T-helper 2 cell treated with Interferon-gamma antibody and Interleukin-4, amounts not matched to agents 100 ng/mL and 5 ng/mL, for 36 hours (primary cell): ENCODE measurements at regions not wholly inside any gene's neighbourhood (a gene's known extent, or its start where the extent isn't known, plus 50 kb on each side); places are given as distances from the start of the nearest gene placed in this dataset.

Experiments used
- intact Hi-C: fragments of 100-400 bp; cut with micrococcal nuclease; formaldehyde crosslinking; loops from one replicate; pipeline ENCODE4 v1.15.1; 2023

GRCh38 chr1:9419369-9420041, 119.8 kb upstream of the SLC25A33 start:
- intact Hi-C loops: no loop called here

GRCh38 chr1:9420835-9421532, 118.3 kb upstream of the SLC25A33 start:
- intact Hi-C loops: loop anchor here (1.0 kb wide), 1 partner anchor 8 kb away; no protein-coding TSS in a partner anchor

GRCh38 chr1:9421533-9421873, 117.8 kb upstream of the SLC25A33 start:
- intact Hi-C loops: loop anchor here (1.0 kb wide), 1 partner anchor 8 kb away; no protein-coding TSS in a partner anchor

- intact Hi-C loops: no loop called here
Measured at GRCh38 chr1:9422321-9422720, 116.9 kb upstream of the SLC25A33 start.

- intact Hi-C loops: no loop called here
Measured at GRCh38 chr1:9422911-9423505, 116.3 kb upstream of the SLC25A33 start.

- intact Hi-C loops: no loop called here
Measured at GRCh38 chr1:9424261-9424660, 115.0 kb upstream of the SLC25A33 start.

GRCh38 chr1:9425859-9426258, 113.4 kb upstream of the SLC25A33 start:
- intact Hi-C loops: loop anchor here (1.0 to 5.0 kb wide), 4 partner anchors 13 to 1046 kb away; partner anchors contain the start of genes DFFA, PEX14 and SPSB1

GRCh38 chr1:9426291-9426711, 113.0 kb upstream of the SLC25A33 start:
- intact Hi-C loops: loop anchor here (1.0 to 5.0 kb wide), 4 partner anchors 13 to 1046 kb away; partner anchors contain the start of genes DFFA, PEX14 and SPSB1

- intact Hi-C loops: loop anchor here (2.0 to 5.0 kb wide), 3 partner anchors 135 to 1045 kb away; partner anchors contain the start of genes DFFA, PEX14 and SPSB1
Measured at GRCh38 chr1:9427388-9427787, 111.9 kb upstream of the SLC25A33 start.

- intact Hi-C loops: loop anchor here (5.0 kb wide), 2 partner anchors 191 to 1044 kb away; partner anchors contain the start of genes DFFA and PEX14
Measured at GRCh38 chr1:9428601-9429341, 110.5 kb upstream of the SLC25A33 start.

- intact Hi-C loops: loop anchor here (5.0 kb wide), 2 partner anchors 192 to 1043 kb away; partner anchors contain the start of genes DFFA and PEX14
Measured at GRCh38 chr1:9429342-9429711, 109.9 kb upstream of the SLC25A33 start.

GRCh38 chr1:9434247-9435152, 104.8 kb upstream of the SLC25A33 start:
- intact Hi-C loops: no loop called here

- intact Hi-C loops: no loop called here
Measured at GRCh38 chr1:9435153-9435636, 104.1 kb upstream of the SLC25A33 start.

- intact Hi-C loops: no loop called here
Measured at GRCh38 chr1:9435854-9436640, 103.2 kb upstream of the SLC25A33 start.

- intact Hi-C loops: no loop called here
Measured at GRCh38 chr1:9437961-9438430, 101.3 kb upstream of the SLC25A33 start.

GRCh38 chr1:9438431-9439073, 100.7 kb upstream of the SLC25A33 start:
- intact Hi-C loops: no loop called here

- intact Hi-C loops: no loop called here
Measured at GRCh38 chr1:9439074-9439761, 100.0 kb upstream of the SLC25A33 start.

GRCh38 chr1:9440261-9440660, 99.0 kb upstream of the SLC25A33 start:
- intact Hi-C loops: no loop called here
